ENCODE measurements at regions not wholly inside any gene's neighbourhood (a gene's known extent, or its start where the extent isn't known, plus 50 kb on each side); places are given as distances from the start of the nearest gene placed in this dataset.

- no peak for DNase-seq (ENCODE audit: low read depth in 2 of 2)
Observed at GRCh38 chr14:49527221-49527620, 59.0 kb downstream of the RPS29 start.

GRCh38 chr14:49526101-49526500, 60.1 kb downstream of the RPS29 start:
- no peak for DNase-seq (ENCODE audit: low read depth in 2 of 2)

- DNase-seq (ENCODE audit: low read depth in 2 of 2) = no peak
Observed at GRCh38 chr14:49516286-49516685, 69.9 kb downstream of the RPS29 start.

GRCh38 chr14:49512571-49512970, 73.6 kb downstream of the RPS29 start:
- no peak for DNase-seq (ENCODE audit: low read depth in 2 of 2)

- no peak for DNase-seq (ENCODE audit: low read depth in 2 of 2)
Observed at GRCh38 chr14:49512147-49512551, 74.0 kb downstream of the RPS29 start.

GRCh38 chr14:49508124-49508523, 78.1 kb downstream of the RPS29 start:
- no peak for DNase-seq (ENCODE audit: low read depth in 2 of 2)

- no peak for DNase-seq (ENCODE audit: low read depth in 2 of 2)
Observed at GRCh38 chr14:49506650-49507049, 79.5 kb downstream of the RPS29 start.

GRCh38 chr14:49505041-49505766, 81.0 kb downstream of the RPS29 start:
- no peak for DNase-seq (ENCODE audit: low read depth in 2 of 2)

- DNase-seq (ENCODE audit: low read depth in 2 of 2) = no peak
Observed at GRCh38 chr14:49497725-49498348, 88.3 kb downstream of the RPS29 start.

- no peak for DNase-seq (ENCODE audit: low read depth in 2 of 2)
Observed at GRCh38 chr14:49497267-49497666, 88.9 kb downstream of the RPS29 start.

GRCh38 chr14:49494836-49495235, 91.3 kb downstream of the RPS29 start:
- no peak for DNase-seq (ENCODE audit: low read depth in 2 of 2)

- DNase-seq (ENCODE audit: low read depth in 2 of 2) = no peak
Observed at GRCh38 chr14:49493557-49493956, 92.6 kb downstream of the RPS29 start.

GRCh38 chr14:49492151-49492550, 94.0 kb downstream of the RPS29 start:
- no peak for DNase-seq (ENCODE audit: low read depth in 2 of 2)

- no peak for DNase-seq (ENCODE audit: low read depth in 2 of 2)
Observed at GRCh38 chr14:49489341-49489740, 96.8 kb downstream of the RPS29 start.

GRCh38 chr14:49487238-49487637, 98.9 kb downstream of the RPS29 start:
- no peak for DNase-seq (ENCODE audit: low read depth in 2 of 2)

- DNase-seq (ENCODE audit: low read depth in 2 of 2) = no peak
Observed at GRCh38 chr14:49485290-49485689, 100.9 kb downstream of the RPS29 start.

GRCh38 chr14:49484180-49484579, 102.0 kb downstream of the RPS29 start:
- DNase-seq (ENCODE audit: low read depth in 2 of 2) = no peak

- no peak for DNase-seq (ENCODE audit: low read depth in 2 of 2)
Observed at GRCh38 chr14:49483268-49483667, 102.9 kb downstream of the RPS29 start.

GRCh38 chr14:49480979-49481498, 105.1 kb downstream of the RPS29 start:
- DNase-seq (ENCODE audit: low read depth in 2 of 2) = no peak

GRCh38 chr14:49480053-49480760, 106.0 kb downstream of the RPS29 start:
- DNase-seq (ENCODE audit: low read depth in 2 of 2) = no peak

- no peak for DNase-seq (ENCODE audit: low read depth in 2 of 2)
Observed at GRCh38 chr14:49479432-49479831, 106.7 kb downstream of the RPS29 start.

- DNase-seq (ENCODE audit: low read depth in 2 of 2) = no peak
Observed at GRCh38 chr14:49478784-49479183, 107.4 kb downstream of the RPS29 start.

- no peak for DNase-seq (ENCODE audit: low read depth in 2 of 2)
Observed at GRCh38 chr14:49467091-49467490, 119.1 kb downstream of the RPS29 start.
